GM12892 (cell line): ENCODE measurements at regions not wholly inside any gene's neighbourhood (a gene's known extent, or its start where the extent isn't known, plus 50 kb on each side); places are given as distances from the start of the nearest gene placed in this dataset.
"Not testable (repeated sequence)": the region's sequence is repeated elsewhere in the genome, so short reads cannot be mapped to it uniquely, and the experiment has no call there.

Experiments
- DNase-seq: peaks from one replicate; pipeline ENCODE4 v3.0.0; 2011; ENCODE audit not compliant: insufficient read length
- FAIRE-seq: peaks from 2 replicates; lab custom pipeline; 2011; peaks lifted over from hg19 to GRCh38; lab: Jason Lieb, UNC
- POLR2A ChIP-seq: IDR thresholded peaks from 2 replicates; pipeline ENCODE4 v1.6.1; 2011; ENCODE audit warnings: low read depth, low read length, control low read depth
- POLR2AphosphoS5 ChIP-seq: IDR thresholded peaks from 2 replicates; pipeline ENCODE4 v1.6.1; 2011; ENCODE audit warnings: low read depth, low read length, control low read depth
- TAF1 ChIP-seq: IDR thresholded peaks from 2 replicates; pipeline ENCODE4 v1.6.1; 2011; ENCODE audit warnings: low read depth, mild to moderate bottlenecking, control low read depth, low read length, borderline replicate concordance

GRCh38 chr7:109638321-109638720 lies 1068.6 kb downstream of the DNAJB9 start:
- no peak for DNase-seq
- no peak for FAIRE-seq
- no peak for TF ChIP-seq POLR2A
- TF ChIP-seq POLR2AphosphoS5: no peak
- TF ChIP-seq TAF1: no peak

- no peak for FAIRE-seq
- DNase-seq: no peak
- TF ChIP-seq POLR2A (no peak), POLR2AphosphoS5 (no peak), TAF1 (no peak)
Observed at GRCh38 chr7:109639561-109639960, 1069.9 kb downstream of the DNAJB9 start.

GRCh38 chr7:109641445-109641844 lies 1071.8 kb downstream of the DNAJB9 start:
- no peak for DNase-seq
- TF ChIP-seq TAF1 (no peak), POLR2A (no peak), POLR2AphosphoS5 (no peak)
- no peak for FAIRE-seq

- DNase-seq (no peak), FAIRE-seq (no peak)
- TF ChIP-seq POLR2A (no peak), TAF1 (no peak), POLR2AphosphoS5 (no peak)
Observed at GRCh38 chr7:109646124-109646523, 1076.5 kb downstream of the DNAJB9 start.

- DNase-seq, FAIRE-seq: not testable (repeated sequence)
Observed at GRCh38 chr7:109646594-109646993, 1076.9 kb downstream of the DNAJB9 start.

GRCh38 chr7:109647263-109647662 lies 1077.6 kb downstream of the DNAJB9 start:
- not testable (repeated sequence) for FAIRE-seq

GRCh38 chr7:109659261-109659660 lies 1089.6 kb downstream of the DNAJB9 start:
- no peak for DNase-seq
- TF ChIP-seq TAF1 (no peak), POLR2A (no peak), POLR2AphosphoS5 (no peak)
- FAIRE-seq: no peak

More at GRCh38 chr7:109647263-109647662, 1077.6 kb downstream of the DNAJB9 start:
- DNase-seq: not testable (repeated sequence)

- DNase-seq (no peak), FAIRE-seq (no peak)
- no peak for TF ChIP-seq TAF1
- TF ChIP-seq POLR2AphosphoS5: no peak
- no peak for TF ChIP-seq POLR2A
Observed at GRCh38 chr7:109660401-109660800, 1090.7 kb downstream of the DNAJB9 start.

GRCh38 chr7:109663806-109664205 lies 1094.1 kb downstream of the DNAJB9 start:
- no peak for DNase-seq
- FAIRE-seq: no peak
- TF ChIP-seq POLR2AphosphoS5 (no peak), POLR2A (no peak), TAF1 (no peak)

- not testable (repeated sequence) for FAIRE-seq, DNase-seq
Observed at GRCh38 chr7:109687269-109687668, 1117.6 kb downstream of the DNAJB9 start.

- not testable (repeated sequence) for FAIRE-seq, DNase-seq
Observed at GRCh38 chr7:109692613-109693012, 1122.9 kb downstream of the DNAJB9 start.

- DNase-seq (no peak), FAIRE-seq (no peak)
- TF ChIP-seq POLR2A: no peak
- TF ChIP-seq TAF1: no peak
- TF ChIP-seq POLR2AphosphoS5: no peak
Observed at GRCh38 chr7:109694149-109695071, 1124.7 kb downstream of the DNAJB9 start.

GRCh38 chr7:109695419-109695818 lies 1125.7 kb downstream of the DNAJB9 start:
- DNase-seq (no peak), FAIRE-seq (no peak)
- TF ChIP-seq TAF1: no peak
- no peak for TF ChIP-seq POLR2AphosphoS5
